Activated T-helper 1 cell treated with anti-CD3 and anti-CD28 coated beads, Interleukin-12 subunit alpha, Interleukin-12 subunit beta, Interleukin-2, Interleukin-4 antibody, amounts not matched to agents 30 ng/mL and 10 ng/mL and 1 ng/mL, durations not matched to agents 14 hours and 24 hours and 36 hours (primary cell): ENCODE measurements at regions not wholly inside any gene's neighbourhood (a gene's known extent, or its start where the extent isn't known, plus 50 kb on each side); places are given as distances from the start of the nearest gene placed in this dataset.

Experiments
- DNase-seq: peaks from one replicate; pipeline ENCODE4 v3.0.0; 2021; ENCODE audit warnings: low spot score
- H3K27ac Mint-ChIP-seq: one replicate; pipeline ENCODE4 v1.8.0; 2021; ENCODE audit warnings: mild to moderate bottlenecking, mixed read lengths
- H3K27me3 Mint-ChIP-seq: one replicate; pipeline ENCODE4 v1.8.0; 2022; ENCODE audit warnings: mild to moderate bottlenecking, moderate library complexity, mixed read lengths; ENCODE audit not compliant: insufficient read depth
- H3K36me3 Mint-ChIP-seq: one replicate; pipeline ENCODE4 v1.8.0; 2021; ENCODE audit warnings: low read depth, mixed read lengths
- H3K4me1 Mint-ChIP-seq: one replicate; pipeline ENCODE4 v1.8.0; 2021; ENCODE audit warnings: low read depth, mixed read lengths
- H3K4me3 Mint-ChIP-seq: one replicate; pipeline ENCODE4 v1.8.0; 2021; ENCODE audit warnings: mild to moderate bottlenecking, moderate library complexity, mixed read lengths
- H3K9me3 Mint-ChIP-seq: one replicate; pipeline ENCODE4 v1.8.0; 2021; ENCODE audit warnings: mixed read lengths
- intact Hi-C: fragments of 100-400 bp; cut with micrococcal nuclease; formaldehyde crosslinking; loops from one replicate; pipeline ENCODE4 v1.15.1; 2024

- Mint-ChIP-seq H3K27ac (no peak overlapping the region), H3K4me3 (no peak overlapping the region), H3K4me1 (no peaks in the 10 kb centered on the region), H3K27me3 (no peaks in the 10 kb centered on the region), H3K9me3 (no peaks in the 10 kb centered on the region), H3K36me3 (no peaks in the 10 kb centered on the region)
- DNase-seq = no peak
- intact Hi-C loops = no loop called here
Measured at GRCh38 chr2:19086231-19086651, 272.2 kb downstream of the OSR1 start.

DNA sequence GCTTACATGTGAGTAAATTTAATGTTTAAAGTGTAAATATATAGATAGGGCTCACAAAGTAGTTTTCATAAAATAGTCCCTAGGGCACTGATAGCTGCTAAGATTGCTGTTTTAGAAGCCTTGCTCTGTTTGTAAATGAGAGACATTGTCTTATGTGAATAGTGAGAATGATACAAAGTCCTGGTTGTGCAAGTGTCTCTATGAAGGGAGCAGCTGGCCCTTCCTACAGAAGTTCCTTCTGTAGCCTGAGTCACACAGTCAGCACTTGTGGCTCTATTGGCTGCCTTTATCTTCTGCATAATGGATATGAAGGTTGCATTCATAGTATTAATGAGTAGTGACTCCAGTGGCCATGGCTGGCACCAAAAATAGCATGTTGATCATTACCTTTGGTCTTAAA, 279.7 kb downstream of the OSR1 start:
- Mint-ChIP-seq H3K9me3 (no peaks in the 10 kb centered on the region), H3K27me3 (no peaks in the 10 kb centered on the region), H3K27ac (no peak overlapping the region), H3K4me1 (no peaks in the 10 kb centered on the region), H3K4me3 (no peak overlapping the region), H3K36me3 (no peaks in the 10 kb centered on the region)
- no peak for DNase-seq
- intact Hi-C loops = no loop called here

DNA sequence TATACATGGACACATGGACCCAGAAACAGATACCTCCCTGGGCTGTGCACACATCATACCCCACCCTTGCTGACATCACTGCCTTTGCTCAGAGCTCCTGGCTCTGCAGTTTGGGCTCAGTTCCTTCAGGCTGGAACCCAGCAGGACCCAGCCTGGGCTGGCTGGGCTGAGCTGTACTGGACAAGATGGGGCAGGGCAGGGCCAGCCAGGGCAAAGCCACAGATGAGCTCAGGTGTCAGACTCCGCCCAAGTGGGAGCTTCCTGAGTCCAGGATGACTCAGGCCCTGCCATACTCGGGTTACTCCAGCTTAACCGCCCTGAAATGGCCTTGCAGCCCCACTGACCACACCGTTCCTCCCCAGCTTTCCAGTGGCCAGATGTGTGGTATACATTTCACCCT, 284.9 kb downstream of the OSR1 start:
- DNase-seq = no peak
- Mint-ChIP-seq H3K27me3 (no peaks in the 10 kb centered on the region), H3K4me3 (no peak overlapping the region), H3K36me3 (no peaks in the 10 kb centered on the region), H3K27ac (no peak overlapping the region), H3K9me3 (no peaks in the 10 kb centered on the region), H3K4me1 (no peaks in the 10 kb centered on the region)
- intact Hi-C loops = no loop called here

DNA sequence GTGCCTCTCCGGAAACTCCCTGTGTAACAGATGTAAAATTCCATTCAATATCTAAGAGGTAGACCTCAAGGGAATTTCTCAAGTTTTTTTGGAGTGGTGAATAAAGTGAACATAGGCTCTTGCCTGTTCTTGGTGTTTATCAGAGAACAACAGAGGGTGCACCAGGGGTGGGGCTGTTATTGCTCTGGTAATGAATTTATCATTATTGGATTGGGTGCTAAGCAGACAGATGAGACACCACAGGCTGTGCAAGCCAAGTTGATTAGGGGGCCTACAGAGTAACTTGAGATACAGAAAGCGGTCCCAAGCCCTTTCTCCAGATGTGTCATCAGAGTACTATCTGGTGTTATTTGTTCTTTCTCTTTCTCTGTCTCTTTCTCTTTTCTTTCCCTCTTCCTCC, 286.3 kb downstream of the OSR1 start:
- H3K4me3 Mint-ChIP-seq = no peak overlapping the region
- DNase-seq = no peak
- no peak overlapping the region for H3K27ac Mint-ChIP-seq
- H3K27me3 Mint-ChIP-seq = no peaks in the 10 kb centered on the region
- intact Hi-C loops = no loop called here
- no peaks in the 10 kb centered on the region for H3K4me1 Mint-ChIP-seq
- H3K9me3 Mint-ChIP-seq = no peaks in the 10 kb centered on the region
- H3K36me3 Mint-ChIP-seq = no peaks in the 10 kb centered on the region

DNA sequence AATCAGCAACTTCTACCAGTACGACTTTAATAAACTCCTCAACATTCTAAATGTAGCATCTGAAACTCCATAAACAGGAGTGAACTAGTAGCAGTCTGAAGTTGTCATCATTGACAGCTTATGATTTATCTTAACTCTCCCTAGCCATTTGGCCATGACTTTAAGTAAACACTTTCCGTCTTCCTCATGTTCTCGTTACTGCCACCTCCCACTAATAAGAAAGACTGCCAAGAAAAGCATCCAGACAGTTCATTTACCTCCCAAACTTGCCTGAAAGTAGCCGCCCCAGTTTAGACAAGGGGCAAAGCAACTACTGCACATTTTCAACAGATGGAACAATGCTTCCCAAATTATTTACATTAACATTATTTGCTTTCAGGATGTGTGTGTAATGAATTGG, 287.5 kb downstream of the OSR1 start:
- DNase-seq = no peak
- no peaks in the 10 kb centered on the region for H3K36me3 Mint-ChIP-seq
- H3K4me3 Mint-ChIP-seq = no peak overlapping the region
- intact Hi-C loops = no loop called here
- H3K27ac Mint-ChIP-seq = no peak overlapping the region
- no peaks in the 10 kb centered on the region for H3K27me3 Mint-ChIP-seq
- no peaks in the 10 kb centered on the region for H3K4me1 Mint-ChIP-seq
- no peaks in the 10 kb centered on the region for H3K9me3 Mint-ChIP-seq

DNA sequence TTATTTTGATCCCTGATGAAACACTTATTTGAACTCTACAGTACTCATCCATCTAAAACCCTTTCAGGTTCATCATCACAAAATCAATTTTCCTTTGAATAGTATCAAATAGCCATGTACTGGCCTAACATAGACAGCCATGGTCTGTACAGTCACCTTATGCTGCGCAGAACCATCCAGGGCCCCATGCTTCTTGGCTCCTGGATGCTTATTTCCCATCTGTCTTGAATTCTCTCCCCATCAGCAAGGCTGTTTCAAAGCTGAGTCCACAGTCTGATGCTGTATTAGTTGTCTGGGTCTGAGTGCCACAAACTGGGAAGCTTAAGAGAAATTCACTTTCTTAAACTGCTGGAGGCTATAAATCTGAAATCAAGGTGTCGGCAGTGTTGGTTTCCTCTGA, 290.2 kb downstream of the OSR1 start:
- no peak overlapping the region for H3K4me3 Mint-ChIP-seq
- H3K27me3 Mint-ChIP-seq = no peaks in the 10 kb centered on the region
- no peak for DNase-seq
- no peaks in the 10 kb centered on the region for H3K4me1 Mint-ChIP-seq
- H3K9me3 Mint-ChIP-seq = no peaks in the 10 kb centered on the region
- intact Hi-C loops = no loop called here
- no peak overlapping the region for H3K27ac Mint-ChIP-seq
- H3K36me3 Mint-ChIP-seq = no peaks in the 10 kb centered on the region

DNA sequence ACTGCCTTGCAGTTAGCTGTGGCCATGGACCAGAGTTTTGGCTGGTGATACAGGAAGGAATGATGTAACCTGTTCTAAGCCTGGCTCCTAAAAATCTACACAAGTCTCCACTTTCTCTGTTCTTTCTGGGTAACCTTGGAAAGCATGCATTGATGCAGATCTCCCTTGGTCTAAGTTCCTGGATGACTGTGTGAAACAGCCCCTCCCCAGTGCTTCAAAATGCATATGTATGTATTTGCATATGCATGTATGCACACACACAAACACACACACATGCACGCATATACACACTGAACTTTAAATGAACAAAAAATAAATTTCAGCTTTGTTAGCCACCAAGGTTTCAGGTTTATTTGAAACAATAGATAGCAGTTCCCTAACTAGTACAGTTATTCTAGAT, 296.1 kb downstream of the OSR1 start:
- intact Hi-C loops = no loop called here
- DNase-seq = no peak
- Mint-ChIP-seq H3K36me3 (no peaks in the 10 kb centered on the region), H3K27ac (no peak overlapping the region), H3K9me3 (no peaks in the 10 kb centered on the region), H3K4me1 (no peaks in the 10 kb centered on the region), H3K27me3 (no peaks in the 10 kb centered on the region), H3K4me3 (no peak overlapping the region)

DNA sequence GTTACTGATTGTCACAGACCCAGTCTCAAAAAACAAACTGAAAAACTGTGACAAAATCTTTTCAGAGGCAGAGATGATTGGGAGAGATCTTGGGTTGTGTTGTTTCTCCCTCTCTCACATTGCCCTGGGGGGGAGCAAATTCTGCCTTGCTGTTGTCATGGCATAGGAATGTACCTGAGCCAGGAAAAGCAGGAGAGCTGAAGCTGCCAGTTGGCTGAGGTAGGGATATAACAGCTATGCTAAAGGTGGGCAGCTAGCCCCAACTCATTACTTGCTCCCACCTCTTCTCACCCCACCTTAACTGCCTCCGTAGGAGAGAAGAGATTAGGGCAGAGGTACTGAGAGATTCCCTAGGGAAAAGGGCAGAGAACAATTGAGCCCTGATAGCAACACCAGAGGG, 299.3 kb downstream of the OSR1 start:
- Mint-ChIP-seq H3K9me3 (peaks cover 7% of the 10 kb centered on the region), H3K4me1 (no peaks in the 10 kb centered on the region), H3K36me3 (no peaks in the 10 kb centered on the region), H3K4me3 (no peak overlapping the region), H3K27ac (no peak overlapping the region), H3K27me3 (no peaks in the 10 kb centered on the region)
- DNase-seq = no peak
- intact Hi-C loops = no loop called here

GRCh38 chr2:19051203-19051831, 307.1 kb downstream of the OSR1 start:
- Mint-ChIP-seq H3K27me3 (no peaks in the 10 kb centered on the region), H3K27ac (no peak overlapping the region), H3K36me3 (no peaks in the 10 kb centered on the region), H3K4me1 (no peaks in the 10 kb centered on the region), H3K4me3 (no peak overlapping the region), H3K9me3 (peaks cover 2% of the 10 kb centered on the region)
- intact Hi-C loops = no loop called here
- no peak for DNase-seq

DNA sequence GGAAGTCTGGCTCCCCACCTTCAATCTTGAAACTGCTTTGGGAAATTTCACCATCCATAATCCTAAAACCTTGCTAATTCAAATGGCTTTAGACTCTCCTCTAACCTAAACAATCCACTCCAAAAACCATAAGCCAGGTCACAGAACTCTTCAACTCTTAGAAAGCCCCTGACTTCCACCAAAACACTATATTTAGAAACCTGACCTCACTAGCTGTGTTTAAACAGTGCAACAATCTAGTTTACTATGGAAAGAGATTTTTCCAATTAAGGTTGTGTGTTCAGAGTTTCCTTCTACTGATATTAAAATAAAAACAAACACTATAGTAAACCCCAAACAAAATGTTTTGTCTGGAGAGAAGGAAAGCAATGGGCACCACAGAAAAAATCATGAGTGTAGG, 308.1 kb downstream of the OSR1 start:
- Mint-ChIP-seq H3K27ac (no peak overlapping the region), H3K9me3 (no peaks in the 10 kb centered on the region), H3K36me3 (no peaks in the 10 kb centered on the region), H3K27me3 (no peaks in the 10 kb centered on the region), H3K4me1 (no peaks in the 10 kb centered on the region), H3K4me3 (no peak overlapping the region)
- intact Hi-C loops = no loop called here
- no peak for DNase-seq

DNA sequence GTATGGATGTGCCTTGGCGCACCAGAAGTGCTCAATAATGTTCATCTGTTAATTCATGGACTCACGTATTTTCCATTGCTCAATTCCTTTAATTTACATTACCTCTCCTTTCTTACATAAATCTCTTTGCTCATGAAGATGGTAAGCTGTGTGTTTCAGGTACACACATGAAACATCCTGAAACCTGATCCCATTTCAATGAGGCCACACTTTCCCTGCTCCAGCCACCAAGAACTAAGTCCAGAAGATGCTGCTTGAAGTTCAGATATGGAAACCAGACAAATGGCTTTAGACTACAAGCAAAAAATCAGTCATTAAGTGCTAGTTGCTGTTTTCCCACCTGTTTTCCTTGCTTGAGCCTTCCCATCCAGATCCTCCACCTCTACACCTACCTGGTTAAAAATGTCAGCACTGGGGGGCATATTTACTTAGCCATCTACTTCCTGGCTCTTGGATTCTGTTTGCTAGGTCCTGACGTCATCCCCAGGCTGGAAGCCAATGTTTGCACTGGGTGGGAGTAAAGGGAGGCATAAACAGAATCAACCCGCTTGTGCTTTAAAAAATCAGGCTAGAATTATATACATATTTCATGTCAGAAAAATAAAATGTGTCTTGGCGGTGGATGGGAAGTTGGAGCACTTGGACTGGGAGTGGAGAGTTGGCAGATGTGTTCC, 309.7 kb downstream of the OSR1 start:
- no peaks in the 10 kb centered on the region for H3K36me3 Mint-ChIP-seq
- no peaks in the 10 kb centered on the region for H3K27me3 Mint-ChIP-seq
- intact Hi-C loops = no loop called here
- no peak overlapping the region for H3K4me3 Mint-ChIP-seq
- H3K4me1 Mint-ChIP-seq = no peaks in the 10 kb centered on the region
- DNase-seq = no peak
- no peak overlapping the region for H3K27ac Mint-ChIP-seq
- H3K9me3 Mint-ChIP-seq = no peaks in the 10 kb centered on the region

DNA sequence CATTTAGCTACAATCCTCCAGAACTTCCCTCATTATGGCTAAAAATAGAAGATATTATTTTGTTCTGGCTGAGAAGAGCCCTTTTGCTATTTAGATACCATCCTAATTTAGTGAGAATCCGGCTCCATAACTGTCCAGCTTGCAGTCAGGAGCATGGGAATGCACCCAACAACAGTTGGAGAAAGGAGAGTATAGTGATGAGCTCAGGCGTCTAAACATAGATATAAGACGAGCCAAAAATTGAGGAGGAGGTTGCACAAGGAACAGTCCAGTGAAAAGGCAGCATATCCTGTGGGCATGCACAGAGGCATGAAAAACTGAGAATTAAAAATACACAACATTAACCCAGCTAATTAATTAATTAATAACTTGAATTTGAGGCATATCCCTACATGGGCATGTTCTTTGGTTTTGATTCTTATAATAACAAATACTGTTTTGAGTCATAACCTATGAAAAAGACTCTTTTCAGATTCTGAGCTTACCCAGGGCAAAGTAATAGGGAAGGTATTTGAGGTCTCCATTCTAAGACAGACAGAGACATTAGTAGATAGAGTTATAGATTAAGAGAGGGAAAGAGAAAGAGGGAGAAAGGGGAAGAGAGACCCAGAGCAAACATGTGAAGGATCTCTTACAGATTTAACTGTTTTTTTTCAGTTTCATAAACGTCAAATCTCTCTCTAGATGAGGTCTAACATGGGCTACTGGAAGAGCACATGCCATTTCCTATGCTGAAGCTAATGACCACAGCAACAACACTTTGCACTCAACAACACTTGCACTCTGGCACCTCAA, 311.2 kb downstream of the OSR1 start:
- no peak for DNase-seq
- H3K36me3 Mint-ChIP-seq = no peaks in the 10 kb centered on the region
- H3K27ac Mint-ChIP-seq = no peak overlapping the region
- intact Hi-C loops = no loop called here
- H3K4me1 Mint-ChIP-seq = no peaks in the 10 kb centered on the region
- H3K4me3 Mint-ChIP-seq = no peak overlapping the region
- no peaks in the 10 kb centered on the region for H3K27me3 Mint-ChIP-seq
- H3K9me3 Mint-ChIP-seq = no peaks in the 10 kb centered on the region

DNA sequence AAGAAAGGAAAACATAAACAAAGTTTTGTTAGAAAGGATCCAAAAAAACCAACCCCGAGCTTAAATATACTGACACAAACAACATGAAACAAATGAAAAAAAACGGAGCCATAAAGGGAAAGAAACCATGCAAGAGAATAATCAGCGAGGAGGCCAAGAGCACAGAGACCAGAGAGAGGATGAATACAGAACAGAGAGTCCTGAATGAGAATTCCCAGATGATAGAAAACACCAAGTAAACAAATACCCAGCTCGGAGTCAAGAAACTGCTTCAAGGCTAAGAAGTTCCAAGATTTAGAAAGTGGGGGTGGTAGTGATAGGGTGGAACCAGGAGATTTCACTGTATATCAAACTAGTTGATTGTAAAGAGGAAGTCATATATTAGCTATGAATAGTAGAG, 313.3 kb downstream of the OSR1 start:
- intact Hi-C loops = no loop called here
- no peak overlapping the region for H3K4me3 Mint-ChIP-seq
- no peaks in the 10 kb centered on the region for H3K36me3 Mint-ChIP-seq
- H3K27me3 Mint-ChIP-seq = no peaks in the 10 kb centered on the region
- DNase-seq = no peak
- H3K4me1 Mint-ChIP-seq = no peaks in the 10 kb centered on the region
- H3K27ac Mint-ChIP-seq = no peak overlapping the region
- H3K9me3 Mint-ChIP-seq = no peaks in the 10 kb centered on the region
